Stomach (tissue), 8 donors: ENCODE measurements at regions not wholly inside any gene's neighbourhood (a gene's known extent, or its start where the extent isn't known, plus 50 kb on each side); places are given as distances from the start of the nearest gene placed in this dataset.

Experiments used
- DNase-seq, 2 donors: peaks; one replicate each; pipeline versions ENCODE4 v3.0.0 to v3.0.0-alpha.2; 2013 to 2019
- H3K27ac ChIP-seq, 5 donors: fragments of 200-600 bp in 4 of 5; sonication (generic) in 4 of 5; one replicate each; pipeline ENCODE4 v1.5.1; 2013 to 2019; ENCODE audit warnings: mild to moderate bottlenecking in 1 of 5, moderate library complexity in 1 of 5
- H3K27me3 ChIP-seq, 3 donors: fragments of 200-600 bp; sonication (generic); one replicate each; pipeline ENCODE4 v1.5.1; 2017 to 2019; ENCODE audit warnings: mixed run types in 1 of 3
- H3K36me3 ChIP-seq, 4 donors: fragments of 200-600 bp; sonication (generic); 1 replicate in 3 of 4; 2 replicates in 1 of 4; pipeline ENCODE4 v1.5.1; 2016 to 2019
- H3K4me1 ChIP-seq, 4 donors: fragments of 200-600 bp; sonication (generic); one replicate each; pipeline ENCODE4 v1.5.1; 2016 to 2019
- H3K4me3 ChIP-seq, 4 donors: fragments of 200-600 bp; sonication (generic) in 3 of 4; one replicate each; pipeline ENCODE4 v1.5.1; 2016 to 2019; ENCODE audit warnings: mild to moderate bottlenecking in 1 of 4
- H3K9me3 ChIP-seq, 4 donors: fragments of 200-600 bp; sonication (generic); one replicate each; pipeline ENCODE4 v1.5.1; 2016 to 2019
- CTCF ChIP-seq, 7 experiments: fragments of 450-650 bp in 4 of 7; fragments of 200-600 bp in 3 of 7; sonication (generic) in 3 of 7; IDR thresholded peaks; one replicate each; pipeline ENCODE4 v1.5.1; 2016 to 2019; ENCODE audit warnings: antibody characterized with exemption in 7 of 7, control low read depth in 2 of 7, mild to moderate bottlenecking in 1 of 7
- EP300 ChIP-seq: sonication (generic); formaldehyde crosslinking; IDR thresholded peaks from one replicate; pipeline ENCODE4 v1.6.1; 2017; ENCODE audit warnings: antibody characterized with exemption
- POLR2A ChIP-seq, 4 donors: fragments of 450-650 bp; IDR thresholded peaks; one replicate each; pipeline ENCODE4 v1.6.1; 2016; ENCODE audit warnings: antibody characterized with exemption in 4 of 4, control low read depth in 2 of 4, mild to moderate bottlenecking in 1 of 4, moderate library complexity in 1 of 4
- POLR2AphosphoS5 ChIP-seq, 3 donors: sonication (generic); formaldehyde crosslinking; IDR thresholded peaks; one replicate each; pipeline ENCODE4 v1.6.1; 2016; ENCODE audit warnings: antibody characterized with exemption in 3 of 3
- WGBS, 5 donors: extraction: QIAGEN DNeasy Blood & Tissue Kit in 3 of 5; methylation state at CpG; one replicate each; pipeline versions ENCODE4 v1.1.5 to v1.1.7; 2013 to 2018; 5-methylcytosine and 5-hydroxymethylcytosine counted together
- intact Hi-C: fragments of 100-400 bp; cut with DNase I; formaldehyde crosslinking; loops from one replicate; pipeline ENCODE4 v1.15.1; 2023; ENCODE audit warnings: low total_unique reads
- donor health status: healthy with polysubstance abuse.
- donor health status: Bipolar disorder and iron deficiency.
- donor health status: healthy.

- no peaks in the 10 kb centered on the region for H3K36me3 ChIP-seq
- no peak overlapping the region for H3K4me3 ChIP-seq
- no peak for DNase-seq
- TF ChIP-seq POLR2AphosphoS5 (IDR thresholded peaks at IDR 0.05), result no peak
- TF ChIP-seq POLR2A (IDR thresholded peaks at IDR 0.05), result no peak
- no peak for TF ChIP-seq CTCF (IDR thresholded peaks at IDR 0.05)
- TF ChIP-seq EP300, result no peak
- H3K9me3 ChIP-seq, result no peaks in the 10 kb centered on the region
- no peaks in the 10 kb centered on the region for H3K27me3 ChIP-seq
- peaks cover 0 to 2% (median under 1%) of the 10 kb centered on the region in 4 donors for H3K4me1 ChIP-seq
- intact Hi-C loops, result no loop called here
- H3K27ac ChIP-seq, result no peak overlapping the region
- WGBS, 5 donors, result 8 to 63% (median 13%) methylated on average over 1 of the region's 1 CpG
Measured at GRCh38 chr12:76679778-76680177, 84.1 kb upstream of the ZDHHC17 start.

- TF ChIP-seq CTCF (IDR thresholded peaks at IDR 0.05) (no peak), POLR2AphosphoS5 (IDR thresholded peaks at IDR 0.05) (no peak), EP300 (no peak), POLR2A (IDR thresholded peaks at IDR 0.05) (no peak)
- no peaks in the 10 kb centered on the region for H3K9me3 ChIP-seq
- H3K27me3 ChIP-seq, result no peaks in the 10 kb centered on the region
- H3K27ac ChIP-seq, result no peak overlapping the region
- WGBS, 5 donors, result 74 to 93% (median 79%) methylated on average over 2 of the region's 2 CpGs
- no peak for DNase-seq
- no peak overlapping the region for H3K4me3 ChIP-seq
- H3K36me3 ChIP-seq, result no peaks in the 10 kb centered on the region
- intact Hi-C loops, result no loop called here
- peaks cover 0 to 10% (median 10%) of the 10 kb centered on the region in 4 donors for H3K4me1 ChIP-seq
Measured at GRCh38 chr12:76680940-76681339, 83.0 kb upstream of the ZDHHC17 start.

GRCh38 chr12:76685246-76685678 lies 78.7 kb upstream of the ZDHHC17 start:
- no peak overlapping the region for H3K4me3 ChIP-seq
- 2 to 11% (median 6%) methylated on average over 5 of the region's 5 CpGs for WGBS, 5 donors
- DNase-seq, result peak in 1 of 2 donors; percentile 72
- H3K27me3 ChIP-seq, result no peaks in the 10 kb centered on the region
- intact Hi-C loops, result no loop called here
- H3K9me3 ChIP-seq, result no peaks in the 10 kb centered on the region
- H3K27ac ChIP-seq, result no peak overlapping the region
- peaks cover 0 to 10% (median 10%) of the 10 kb centered on the region in 4 donors for H3K4me1 ChIP-seq
- no peaks in the 10 kb centered on the region for H3K36me3 ChIP-seq
- TF ChIP-seq CTCF (IDR thresholded peaks at IDR 0.05), result no peak

GRCh38 chr12:76687981-76688380 lies 75.9 kb upstream of the ZDHHC17 start:
- intact Hi-C loops, result no loop called here
- Histone ChIP-seq H3K36me3 (no peaks in the 10 kb centered on the region), H3K27ac (no peak overlapping the region), H3K4me1 (peaks cover 0 to 10% (median 10%) of the 10 kb centered on the region in 4 donors), H3K4me3 (no peak overlapping the region), H3K9me3 (no peaks in the 10 kb centered on the region), H3K27me3 (no peaks in the 10 kb centered on the region)
- no peak for TF ChIP-seq CTCF (IDR thresholded peaks at IDR 0.05)
- no peak for TF ChIP-seq EP300
- no peak for TF ChIP-seq POLR2A (IDR thresholded peaks at IDR 0.05)
- TF ChIP-seq POLR2AphosphoS5 (IDR thresholded peaks at IDR 0.05), result no peak
- WGBS, 5 donors, result 39 to 69% (median 57%) methylated on average over 3 of the region's 3 CpGs
- DNase-seq, result peak in 1 of 2 donors; percentile 60
